CD4-positive, alpha-beta memory T cell (primary cell): ENCODE measurements at regions not wholly inside any gene's neighbourhood (a gene's known extent, or its start where the extent isn't known, plus 50 kb on each side); places are given as distances from the start of the nearest gene placed in this dataset.
A peak's percentile ranks its signal among the peaks of the same experiment; 100 is the strongest.

Experiments
- CTCF ChIA-PET: fragments of 350-600 bp; sonication (Branson Sonifier 250); formaldehyde crosslinking; loops from one replicate; lab custom pipeline; 2021; ENCODE audit warnings: inconsistent platforms; ENCODE audit not compliant: partially characterized antibody; lab: Charles Lee
- POLR2A ChIA-PET: fragments of 350-600 bp; sonication (Branson Sonifier 250); formaldehyde crosslinking; loops from one replicate; lab custom pipeline; 2021; ENCODE audit not compliant: partially characterized antibody; lab: Charles Lee
- DNase-seq, 5 donors: peaks; one replicate each; pipeline versions ENCODE4 v3.0.0 to v3.0.0-alpha.2; 2020 to 2022; ENCODE audit warnings: mixed read lengths in 1 of 5
- H3K27ac ChIP-seq: one replicate; pipeline ENCODE4 v1.7.0; 2013; ENCODE audit warnings: low read depth, low read length
- H3K27me3 ChIP-seq: 2 replicates; pipeline ENCODE4 v1.7.0; 2013; ENCODE audit warnings: mild to moderate bottlenecking, low read length, moderate library complexity; ENCODE audit not compliant: insufficient read depth
- H3K36me3 ChIP-seq: 2 replicates; pipeline ENCODE4 v1.7.0; 2013; ENCODE audit warnings: mild to moderate bottlenecking, low read length, moderate library complexity; ENCODE audit not compliant: insufficient read depth
- H3K4me1 ChIP-seq: 2 replicates; pipeline ENCODE4 v1.7.0; 2013; ENCODE audit warnings: mild to moderate bottlenecking, low read length, moderate library complexity; ENCODE audit not compliant: insufficient read depth
- H3K4me3 ChIP-seq, 2 donors: one replicate each; pipeline ENCODE4 v1.7.0; 2013; ENCODE audit warnings: low read length in 2 of 2, mild to moderate bottlenecking in 1 of 2
- H3K9me3 ChIP-seq, 2 donors: one replicate each; pipeline ENCODE4 v1.7.0; 2013; ENCODE audit warnings: low read length in 2 of 2, control low read depth in 1 of 2; ENCODE audit not compliant: control insufficient read depth in 1 of 2
- H3K27ac Mint-ChIP-seq, 7 donors: one replicate each; pipeline ENCODE4 v1.8.0; 2020 to 2021; ENCODE audit warnings: mixed read lengths in 7 of 7, mild to moderate bottlenecking in 6 of 7, inconsistent platforms in 3 of 7, moderate library complexity in 3 of 7
- H3K27me3 Mint-ChIP-seq, 2 donors: one replicate each; pipeline ENCODE4 v1.8.0; 2020 to 2021; ENCODE audit warnings: mixed read lengths in 2 of 2
- H3K36me3 Mint-ChIP-seq, 2 donors: one replicate each; pipeline ENCODE4 v1.8.0; 2020 to 2021; ENCODE audit warnings: mixed read lengths in 2 of 2, inconsistent platforms in 1 of 2, mild to moderate bottlenecking in 1 of 2
- H3K4me1 Mint-ChIP-seq, 4 donors: one replicate each; pipeline ENCODE4 v1.8.0; 2020 to 2021; ENCODE audit warnings: mixed read lengths in 4 of 4, mild to moderate bottlenecking in 1 of 4
- H3K4me3 Mint-ChIP-seq, 8 donors: one replicate each; pipeline ENCODE4 v1.8.0; 2020 to 2021; ENCODE audit warnings: mixed read lengths in 8 of 8, mild to moderate bottlenecking in 7 of 8, moderate library complexity in 6 of 8, inconsistent platforms in 3 of 8
- H3K9me3 Mint-ChIP-seq, 8 donors: one replicate each; pipeline ENCODE4 v1.8.0; 2020 to 2021; ENCODE audit warnings: mixed read lengths in 8 of 8, mild to moderate bottlenecking in 5 of 8, inconsistent platforms in 3 of 8, moderate library complexity in 1 of 8
- intact Hi-C: fragments of 100-400 bp; cut with micrococcal nuclease; formaldehyde crosslinking; loops from one replicate; pipeline ENCODE4 v1.15.1; 2023

GRCh38 chr7:121558288-121558687 is 162.2 kb upstream of the FAM3C start:
- Mint-ChIP-seq H3K4me3 (no peak overlapping the region), H3K4me1 (no peaks in the 10 kb centered on the region), H3K36me3 (no peaks in the 10 kb centered on the region), H3K27me3 (peaks cover 0 to 6% of the 10 kb centered on the region in 2 donors), H3K27ac (no peak overlapping the region), H3K9me3 (no peaks in the 10 kb centered on the region)
- no peaks in the 10 kb centered on the region for H3K36me3 ChIP-seq
- H3K4me3 ChIP-seq, result no peak overlapping the region
- no peak overlapping the region for H3K27ac ChIP-seq
- H3K27me3 ChIP-seq, result no peaks in the 10 kb centered on the region
- DNase-seq, result no peak
- ChIA-PET POLR2A (no interaction called here), CTCF (interaction anchor here (3.1 kb wide), 1 partner anchor 11 kb away, joined by 12 read pairs; no protein-coding TSS in a partner anchor)
- no peaks in the 10 kb centered on the region for H3K9me3 ChIP-seq
- H3K4me1 ChIP-seq, result no peaks in the 10 kb centered on the region
- intact Hi-C loops, result no loop called here

- no peak overlapping the region for H3K27ac ChIP-seq
- no peak overlapping the region for H3K4me3 ChIP-seq
- H3K9me3 ChIP-seq, result no peaks in the 10 kb centered on the region
- no peak for DNase-seq
- ChIA-PET POLR2A (no interaction called here), CTCF (interaction anchor here (3.1 kb wide), 1 partner anchor 10 kb away, joined by 12 read pairs; no protein-coding TSS in a partner anchor)
- Mint-ChIP-seq H3K4me1 (no peaks in the 10 kb centered on the region), H3K27ac (no peak overlapping the region), H3K4me3 (no peak overlapping the region), H3K27me3 (peaks cover 1 to 6% of the 10 kb centered on the region in 2 donors), H3K36me3 (no peaks in the 10 kb centered on the region), H3K9me3 (no peaks in the 10 kb centered on the region)
- intact Hi-C loops, result no loop called here
- H3K36me3 ChIP-seq, result no peaks in the 10 kb centered on the region
- H3K27me3 ChIP-seq, result no peaks in the 10 kb centered on the region
- no peaks in the 10 kb centered on the region for H3K4me1 ChIP-seq
Observed at GRCh38 chr7:121557034-121557892, 161.2 kb upstream of the FAM3C start.

DNA sequence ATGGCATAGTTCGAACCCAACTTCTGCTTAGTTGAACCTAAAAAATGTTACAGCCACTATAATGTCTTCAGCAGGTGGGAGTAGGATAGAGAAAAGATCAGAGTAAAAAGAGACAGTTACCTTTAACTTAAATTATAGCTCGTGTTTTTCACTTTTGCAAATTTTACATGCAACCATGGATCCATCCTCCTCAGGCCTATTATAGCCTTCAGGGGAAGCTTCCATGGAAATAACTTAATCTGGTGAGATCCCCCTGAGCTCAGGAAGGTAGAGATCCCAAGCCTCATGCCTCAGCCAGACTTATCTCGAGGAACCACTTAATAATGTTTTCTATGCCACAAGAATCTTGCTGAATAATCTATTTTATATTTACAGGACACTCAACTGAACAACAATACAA is 159.4 kb upstream of the FAM3C start:
- Mint-ChIP-seq H3K27me3 (peaks cover 1 to 3% of the 10 kb centered on the region in 2 donors), H3K27ac (no peak overlapping the region), H3K9me3 (no peaks in the 10 kb centered on the region), H3K36me3 (no peaks in the 10 kb centered on the region), H3K4me3 (no peak overlapping the region), H3K4me1 (no peaks in the 10 kb centered on the region)
- H3K36me3 ChIP-seq, result no peaks in the 10 kb centered on the region
- no peaks in the 10 kb centered on the region for H3K27me3 ChIP-seq
- H3K4me1 ChIP-seq, result no peaks in the 10 kb centered on the region
- CTCF ChIA-PET, result no interaction called here
- H3K27ac ChIP-seq, result no peak overlapping the region
- no peaks in the 10 kb centered on the region for H3K9me3 ChIP-seq
- no peak for DNase-seq
- H3K4me3 ChIP-seq, result no peak overlapping the region
- POLR2A ChIA-PET, result no interaction called here
- intact Hi-C loops, result no loop called here

- DNase-seq, result peak in 4 of 5 donors; percentile 42 to 58 (median 48)
Observed at GRCh38 chr7:121547544-121548092, 151.5 kb upstream of the FAM3C start.

DNA sequence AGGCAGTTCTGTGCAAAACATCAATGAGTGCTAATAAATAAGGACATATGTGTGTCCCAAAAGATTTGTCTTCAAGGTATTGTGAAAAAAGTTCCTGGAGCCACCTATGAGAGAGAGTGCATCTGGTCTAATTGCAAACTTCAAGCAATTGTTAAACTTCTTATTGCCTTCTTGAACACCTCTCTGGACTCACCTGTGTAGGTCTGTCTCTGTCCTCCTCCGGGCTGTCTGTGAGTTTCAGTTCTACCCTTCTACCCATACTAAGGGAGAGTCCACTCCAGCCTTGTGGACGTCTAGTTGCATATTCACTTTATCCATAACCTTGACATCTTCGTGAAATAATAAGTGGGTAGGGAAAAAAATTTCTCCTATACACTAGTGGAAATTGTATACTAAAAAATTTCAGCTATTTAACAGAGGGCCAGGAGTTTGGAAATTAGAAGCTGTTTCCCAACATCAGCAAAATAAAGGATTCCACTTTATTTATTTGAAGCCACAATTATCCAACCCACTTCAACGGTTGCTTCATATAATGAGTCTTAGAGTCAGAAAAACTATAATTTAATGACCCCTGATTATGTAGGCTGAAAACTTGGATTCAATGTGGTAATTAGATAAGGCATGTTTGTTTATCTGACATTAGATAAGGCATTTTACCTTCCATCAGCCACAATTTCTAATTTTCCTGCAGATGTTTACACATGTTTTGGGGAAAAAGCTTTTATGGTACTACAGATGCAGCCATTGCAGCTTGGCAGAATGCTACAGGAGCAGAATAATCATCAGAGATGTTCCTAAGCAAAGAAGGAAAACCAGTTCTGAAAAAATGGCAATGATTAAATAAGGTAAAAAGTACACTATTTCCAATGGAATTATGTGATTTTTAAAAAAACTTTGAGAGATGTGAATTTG is 150.8 kb upstream of the FAM3C start:
- Mint-ChIP-seq H3K9me3 (no peaks in the 10 kb centered on the region), H3K27me3 (peaks cover 0 to 2% of the 10 kb centered on the region in 2 donors), H3K36me3 (no peaks in the 10 kb centered on the region), H3K4me3 (no peak overlapping the region), H3K4me1 (peaks cover 0 to 6% (median 5%) of the 10 kb centered on the region in 4 donors), H3K27ac (no peak overlapping the region)
- Histone ChIP-seq H3K36me3 (no peaks in the 10 kb centered on the region), H3K27ac (no peak overlapping the region), H3K9me3 (no peaks in the 10 kb centered on the region), H3K4me1 (no peaks in the 10 kb centered on the region), H3K4me3 (no peak overlapping the region), H3K27me3 (no peaks in the 10 kb centered on the region)
- no peak for DNase-seq
- ChIA-PET POLR2A (interaction anchor here (1.3 kb wide), 1 partner anchor 108 kb away, joined by 6 read pairs; no protein-coding TSS in a partner anchor), CTCF (interaction anchor here (0.7 to 3.8 kb wide), 10 partner anchors 11 to 560 kb away, joined by 3 to 108 read pairs (median 4); partner anchors contain the start of gene FAM3C)
- intact Hi-C loops, result loop anchor here (1.0 to 5.0 kb wide), 6 partner anchors 37 to 740 kb away; no protein-coding TSS in a partner anchor

More at GRCh38 chr7:121547544-121548092, 151.5 kb upstream of the FAM3C start:
- Histone ChIP-seq H3K4me1 (no peaks in the 10 kb centered on the region), H3K9me3 (no peaks in the 10 kb centered on the region), H3K36me3 (no peaks in the 10 kb centered on the region), H3K27ac (no peak overlapping the region), H3K4me3 (no peak overlapping the region), H3K27me3 (no peaks in the 10 kb centered on the region)
- Mint-ChIP-seq H3K36me3 (no peaks in the 10 kb centered on the region), H3K27ac (no peak overlapping the region), H3K4me3 (no peak overlapping the region), H3K9me3 (no peaks in the 10 kb centered on the region), H3K4me1 (peaks cover 0 to 6% (median 5%) of the 10 kb centered on the region in 4 donors), H3K27me3 (peaks cover 0 to 3% of the 10 kb centered on the region in 2 donors)
- ChIA-PET POLR2A (interaction anchor here (1.3 kb wide), 1 partner anchor 109 kb away, joined by 6 read pairs; no protein-coding TSS in a partner anchor), CTCF (interaction anchor here (0.7 to 3.8 kb wide), 9 partner anchors 10 to 186 kb away, joined by 3 to 108 read pairs (median 5); partner anchors contain the start of gene FAM3C)
- intact Hi-C loops, result loop anchor here (1.0 to 5.0 kb wide), 6 partner anchors 37 to 740 kb away; no protein-coding TSS in a partner anchor

GRCh38 chr7:121545418-121545817 is 149.3 kb upstream of the FAM3C start:
- POLR2A ChIA-PET, result no interaction called here
- intact Hi-C loops, result loop anchor here (5.0 kb wide), 2 partner anchors 438 to 738 kb away; no protein-coding TSS in a partner anchor
- H3K27ac Mint-ChIP-seq, result no peak overlapping the region
- peaks cover 0 to 2% of the 10 kb centered on the region in 2 donors for H3K27me3 Mint-ChIP-seq
- CTCF ChIA-PET, result interaction anchor here (0.8 to 3.6 kb wide), 3 partner anchors 147 to 437 kb away, joined by 3 to 26 read pairs (median 3); no protein-coding TSS in a partner anchor
- H3K27me3 ChIP-seq, result no peaks in the 10 kb centered on the region
- no peak for DNase-seq
- H3K27ac ChIP-seq, result no peak overlapping the region
- no peaks in the 10 kb centered on the region for H3K36me3 Mint-ChIP-seq
- H3K9me3 Mint-ChIP-seq, result no peaks in the 10 kb centered on the region
- H3K9me3 ChIP-seq, result no peaks in the 10 kb centered on the region
- H3K4me1 Mint-ChIP-seq, result peaks cover 0 to 6% (median 5%) of the 10 kb centered on the region in 4 donors
- no peaks in the 10 kb centered on the region for H3K4me1 ChIP-seq
- H3K4me3 Mint-ChIP-seq, result no peak overlapping the region
- no peak overlapping the region for H3K4me3 ChIP-seq
- H3K36me3 ChIP-seq, result no peaks in the 10 kb centered on the region
